ENCODE measurements at regions not wholly inside any gene's neighbourhood (a gene's known extent, or its start where the extent isn't known, plus 50 kb on each side); places are given as distances from the start of the nearest gene placed in this dataset.

DNA sequence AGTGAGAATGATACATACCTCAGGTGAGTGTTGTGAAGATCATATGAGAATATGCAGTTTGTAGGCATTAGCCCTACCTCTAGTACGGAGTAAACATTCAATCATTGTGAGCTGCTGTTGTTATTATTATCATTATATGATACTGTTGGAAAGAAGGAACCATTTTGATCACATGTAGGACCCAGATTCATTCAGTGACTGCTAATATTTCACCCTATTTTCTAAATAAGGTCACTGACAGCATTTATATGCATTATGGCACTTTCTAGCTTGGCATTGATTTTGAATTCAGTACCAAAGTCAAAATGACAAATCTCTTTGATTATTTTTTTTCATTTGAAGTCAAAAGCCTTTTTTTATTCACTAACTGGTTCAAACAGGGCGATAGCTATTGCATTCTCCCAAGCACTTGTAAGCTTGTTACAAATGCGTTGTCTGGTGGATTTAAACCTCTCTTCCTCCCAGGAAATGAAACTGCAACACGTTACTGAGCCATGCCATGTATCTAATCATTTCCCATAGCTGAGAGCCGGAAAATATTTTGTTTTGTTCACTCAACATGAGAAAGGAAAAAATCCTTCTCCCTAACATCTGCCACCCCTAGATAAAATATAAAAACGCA lies 320.8 kb upstream of the SGCD start:
- H3K27me3 ChIP-seq (ENCODE audit: insufficient read depth in 3 of 3, low read length in 2 of 3): no peaks in the 10 kb centered on the region
- intact Hi-C loops (cut with DNase I): no loop called here
- no peak for ATAC-seq
- 77 to 81% (median 81%) methylated on average over 6 of the region's 6 CpGs for WGBS, 3 donors
- DNase-seq: no peak
- no peaks in the 10 kb centered on the region for H3K9me3 ChIP-seq
- TF ChIP-seq, protein P1, sequence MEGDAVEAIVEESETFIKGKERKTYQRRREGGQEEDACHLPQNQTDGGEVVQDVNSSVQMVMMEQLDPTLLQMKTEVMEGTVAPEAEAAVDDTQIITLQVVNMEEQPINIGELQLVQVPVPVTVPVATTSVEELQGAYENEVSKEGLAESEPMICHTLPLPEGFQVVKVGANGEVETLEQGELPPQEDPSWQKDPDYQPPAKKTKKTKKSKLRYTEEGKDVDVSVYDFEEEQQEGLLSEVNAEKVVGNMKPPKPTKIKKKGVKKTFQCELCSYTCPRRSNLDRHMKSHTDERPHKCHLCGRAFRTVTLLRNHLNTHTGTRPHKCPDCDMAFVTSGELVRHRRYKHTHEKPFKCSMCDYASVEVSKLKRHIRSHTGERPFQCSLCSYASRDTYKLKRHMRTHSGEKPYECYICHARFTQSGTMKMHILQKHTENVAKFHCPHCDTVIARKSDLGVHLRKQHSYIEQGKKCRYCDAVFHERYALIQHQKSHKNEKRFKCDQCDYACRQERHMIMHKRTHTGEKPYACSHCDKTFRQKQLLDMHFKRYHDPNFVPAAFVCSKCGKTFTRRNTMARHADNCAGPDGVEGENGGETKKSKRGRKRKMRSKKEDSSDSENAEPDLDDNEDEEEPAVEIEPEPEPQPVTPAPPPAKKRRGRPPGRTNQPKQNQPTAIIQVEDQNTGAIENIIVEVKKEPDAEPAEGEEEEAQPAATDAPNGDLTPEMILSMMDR (IDR thresholded peaks at IDR 0.05): no peak
- H3K36me3 ChIP-seq (ENCODE audit: insufficient read depth in 1 of 2, low read depth in 1 of 2): no peaks in the 10 kb centered on the region
- no peak overlapping the region for H3K27ac ChIP-seq
- H3K4me1 ChIP-seq: peaks cover 12% of the 10 kb centered on the region
- no peak overlapping the region for H3K4me3 ChIP-seq

DNA sequence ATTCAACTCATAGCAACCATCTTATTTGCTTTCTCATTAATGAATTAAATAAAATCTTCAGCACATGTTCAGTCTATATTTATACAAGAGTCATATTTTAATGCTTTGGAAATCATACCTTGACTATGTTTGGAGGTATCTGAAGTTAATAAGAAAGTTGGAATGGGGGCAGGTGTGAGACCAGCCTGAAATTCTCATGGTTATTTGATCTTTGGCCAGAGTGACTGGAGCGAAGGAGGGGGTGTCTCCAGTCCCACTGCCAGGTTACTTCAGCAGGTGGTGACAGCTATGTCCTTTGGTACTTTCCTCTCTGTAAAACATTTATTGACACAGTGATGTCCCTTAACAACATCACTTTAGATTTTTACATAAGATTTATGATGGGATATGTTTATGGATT lies 318.1 kb upstream of the SGCD start:
- TF ChIP-seq, protein P1 (IDR thresholded peaks at IDR 0.05): no peak
- Histone ChIP-seq H3K4me1 (peaks cover 12% of the 10 kb centered on the region), H3K27me3 (ENCODE audit: insufficient read depth in 3 of 3, low read length in 2 of 3) (no peaks in the 10 kb centered on the region), H3K4me3 (no peak overlapping the region), H3K27ac (no peak overlapping the region), H3K36me3 (ENCODE audit: insufficient read depth in 1 of 2, low read depth in 1 of 2) (no peaks in the 10 kb centered on the region), H3K9me3 (no peaks in the 10 kb centered on the region)
- ATAC-seq (no peak), DNase-seq (no peak)
- intact Hi-C loops (cut with DNase I): no loop called here
- 27 to 41% (median 36%) methylated on average over 1 of the region's 1 CpG for WGBS, 3 donors

DNA sequence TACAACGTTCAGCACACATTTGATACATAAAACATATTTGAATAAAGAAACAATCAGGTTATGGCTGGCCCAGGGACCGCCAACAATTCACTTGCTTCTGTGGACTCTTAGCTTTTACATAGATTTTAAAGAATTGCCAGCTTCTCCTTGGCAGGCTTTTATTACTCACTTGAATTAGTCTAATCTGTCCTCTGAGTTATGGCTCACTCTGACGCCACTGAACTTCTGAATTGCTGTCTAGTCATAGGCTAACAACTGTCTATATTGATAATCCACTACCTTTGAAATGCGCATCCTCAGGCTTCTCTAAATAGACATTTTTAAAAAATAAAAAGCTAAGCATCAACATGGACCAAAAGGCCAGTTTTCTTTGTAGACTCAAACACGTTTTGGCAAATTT lies 317.4 kb upstream of the SGCD start:
- 69 to 73% (median 71%) methylated on average over 5 of the region's 5 CpGs for WGBS, 3 donors
- TF ChIP-seq, protein P1 (IDR thresholded peaks at IDR 0.05): no peak
- intact Hi-C loops (cut with DNase I): no loop called here
- Histone ChIP-seq H3K4me1 (peaks cover 11% of the 10 kb centered on the region), H3K36me3 (ENCODE audit: insufficient read depth in 1 of 2, low read depth in 1 of 2) (no peaks in the 10 kb centered on the region), H3K4me3 (no peak overlapping the region), H3K27ac (no peak overlapping the region), H3K9me3 (no peaks in the 10 kb centered on the region), H3K27me3 (ENCODE audit: insufficient read depth in 3 of 3, low read length in 2 of 3) (no peaks in the 10 kb centered on the region)
- ATAC-seq (no peak), DNase-seq (no peak)

DNA sequence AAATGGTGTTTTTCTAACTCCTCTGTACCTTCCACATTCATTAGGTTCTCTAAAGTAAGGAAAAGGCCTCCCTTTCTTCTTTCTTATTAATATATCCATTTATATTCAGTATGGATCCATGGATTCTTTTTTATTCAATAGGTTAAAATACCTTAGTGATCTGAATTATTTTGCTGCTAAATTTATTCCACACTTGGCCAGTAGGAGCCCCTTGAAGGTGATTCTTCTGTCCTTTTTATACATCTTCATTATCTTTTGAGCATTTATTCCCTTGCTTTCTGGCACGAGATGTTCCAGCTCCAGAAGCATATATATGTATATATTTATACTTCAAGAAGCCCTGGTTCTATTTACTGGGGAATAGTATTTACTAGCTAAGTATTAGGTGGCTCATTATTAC lies 311.8 kb upstream of the SGCD start:
- ATAC-seq (no peak), DNase-seq (no peak)
- Histone ChIP-seq H3K27me3 (ENCODE audit: insufficient read depth in 3 of 3, low read length in 2 of 3) (no peaks in the 10 kb centered on the region), H3K27ac (no peak overlapping the region), H3K36me3 (ENCODE audit: insufficient read depth in 1 of 2, low read depth in 1 of 2) (no peaks in the 10 kb centered on the region), H3K9me3 (no peaks in the 10 kb centered on the region), H3K4me1 (no peaks in the 10 kb centered on the region), H3K4me3 (no peak overlapping the region)
- 84 to 86% (median 86%) methylated on average over 1 of the region's 1 CpG for WGBS, 3 donors
- intact Hi-C loops (cut with DNase I): no loop called here
- TF ChIP-seq, protein P1 (IDR thresholded peaks at IDR 0.05): no peak

DNA sequence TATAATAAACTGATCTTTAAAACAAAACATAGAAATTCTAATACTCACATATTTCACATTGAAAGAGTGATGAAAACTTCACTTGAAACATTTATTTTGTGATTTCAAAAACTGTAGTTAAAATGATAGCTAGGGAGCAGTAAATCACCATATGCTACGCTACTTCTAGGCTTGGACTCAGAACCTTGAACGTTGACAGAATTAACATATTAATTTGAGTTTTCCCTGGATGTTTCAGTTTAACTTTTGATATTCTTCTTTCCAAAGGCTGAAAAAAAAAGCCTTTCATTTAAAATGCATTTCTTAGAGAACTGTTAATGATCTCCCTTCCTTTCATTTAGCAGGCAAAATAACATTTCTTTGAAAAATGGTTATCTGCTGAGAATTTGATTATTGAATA lies 307.8 kb upstream of the SGCD start:
- H3K9me3 ChIP-seq: no peaks in the 10 kb centered on the region
- no peaks in the 10 kb centered on the region for H3K4me1 ChIP-seq
- whole genome bisulfite sequencing, 3 donors: 58 to 63% (median 60%) methylated on average over 2 of the region's 2 CpGs
- TF ChIP-seq, protein P1 (IDR thresholded peaks at IDR 0.05): no peak
- H3K27me3 ChIP-seq (ENCODE audit: insufficient read depth in 3 of 3, low read length in 2 of 3): no peaks in the 10 kb centered on the region
- DNase-seq (no peak), ATAC-seq (no peak)
- no peaks in the 10 kb centered on the region for H3K36me3 ChIP-seq (ENCODE audit: insufficient read depth in 1 of 2, low read depth in 1 of 2)
- H3K4me3 ChIP-seq: no peak overlapping the region
- intact Hi-C loops (cut with DNase I): no loop called here
- H3K27ac ChIP-seq: no peak overlapping the region
